Gastroesophageal sphincter (tissue), 4 donors: ENCODE measurements at regions not wholly inside any gene's neighbourhood (a gene's known extent, or its start where the extent isn't known, plus 50 kb on each side); places are given as distances from the start of the nearest gene placed in this dataset.
"Not testable (repeated sequence)": the region's sequence is repeated elsewhere in the genome, so short reads cannot be mapped to it uniquely, and the experiment has no call there.

Source experiments
- ATAC-seq: fragments of 150-250 bp; one replicate; pipeline ENCODE4 v1.9.1; 2016; ENCODE audit warnings: mild to moderate bottlenecking, moderate library complexity
- H3K27ac ChIP-seq, 4 donors: fragments of 200-600 bp; sonication (generic) in 3 of 4; 1 replicate in 3 of 4; 2 replicates in 1 of 4; pipeline ENCODE4 v1.5.1; 2016 to 2019
- H3K27me3 ChIP-seq: fragments of 200-600 bp; sonication (generic); one replicate; pipeline ENCODE4 v1.5.1; 2019
- H3K36me3 ChIP-seq, 2 donors: fragments of 200-600 bp; sonication (generic); one replicate each; pipeline ENCODE4 v1.5.1; 2019; ENCODE audit warnings: control low read depth in 1 of 2
- H3K4me1 ChIP-seq, 3 donors: fragments of 200-600 bp; sonication (generic); 1 replicate in 2 of 3; 2 replicates in 1 of 3; pipeline ENCODE4 v1.5.1; 2016 to 2019; ENCODE audit warnings: control low read depth in 2 of 3
- H3K4me3 ChIP-seq, 2 donors: fragments of 200-600 bp; sonication (generic); one replicate each; pipeline ENCODE4 v1.5.1; 2019; ENCODE audit warnings: mild to moderate bottlenecking in 1 of 2, moderate library complexity in 1 of 2
- H3K9me3 ChIP-seq, 3 donors: fragments of 200-600 bp; sonication (generic); one replicate each; pipeline ENCODE4 v1.5.1; 2017 to 2019; ENCODE audit warnings: control low read depth in 2 of 3
- EP300 ChIP-seq: sonication (generic); formaldehyde crosslinking; IDR thresholded peaks from one replicate; pipeline ENCODE4 v1.6.1; 2017; ENCODE audit warnings: antibody characterized with exemption, mild to moderate bottlenecking
- POLR2A ChIP-seq, 2 donors: fragments of 450-650 bp; IDR thresholded peaks; one replicate each; pipeline ENCODE4 v1.6.1; 2017; ENCODE audit warnings: antibody characterized with exemption in 2 of 2, mild to moderate bottlenecking in 2 of 2, moderate library complexity in 1 of 2
- POLR2AphosphoS5 ChIP-seq: sonication (generic); formaldehyde crosslinking; IDR thresholded peaks from one replicate; pipeline ENCODE4 v1.6.1; 2017; ENCODE audit warnings: antibody characterized with exemption
- WGBS, 2 donors: methylation state at CpG; one replicate each; pipeline ENCODE4 v1.1.5; 2018; ENCODE audit warnings: low coverage in 1 of 2; 5-methylcytosine and 5-hydroxymethylcytosine counted together
- TF ChIP-seq, protein P1 (sequence below), 4 experiments: fragments of 200-600 bp in 2 of 4; fragments of 450-650 bp in 2 of 4; sonication (generic) in 1 of 4; IDR thresholded peaks; one replicate each; pipeline ENCODE4 v1.5.1; 2017 to 2019; ENCODE audit warnings: antibody characterized with exemption in 4 of 4, mild to moderate bottlenecking in 2 of 4, moderate library complexity in 2 of 4

GRCh38 chr16:10325783-10326543, 59.9 kb upstream of the ATF7IP2 start:
- 61 to 63% methylated on average over 8 to 10 of the region's 10 CpGs for WGBS, 2 donors
- TF ChIP-seq EP300 (no peak), POLR2A (IDR thresholded peaks at IDR 0.05) (no peak), POLR2AphosphoS5 (no peak)
- TF ChIP-seq, protein P1, sequence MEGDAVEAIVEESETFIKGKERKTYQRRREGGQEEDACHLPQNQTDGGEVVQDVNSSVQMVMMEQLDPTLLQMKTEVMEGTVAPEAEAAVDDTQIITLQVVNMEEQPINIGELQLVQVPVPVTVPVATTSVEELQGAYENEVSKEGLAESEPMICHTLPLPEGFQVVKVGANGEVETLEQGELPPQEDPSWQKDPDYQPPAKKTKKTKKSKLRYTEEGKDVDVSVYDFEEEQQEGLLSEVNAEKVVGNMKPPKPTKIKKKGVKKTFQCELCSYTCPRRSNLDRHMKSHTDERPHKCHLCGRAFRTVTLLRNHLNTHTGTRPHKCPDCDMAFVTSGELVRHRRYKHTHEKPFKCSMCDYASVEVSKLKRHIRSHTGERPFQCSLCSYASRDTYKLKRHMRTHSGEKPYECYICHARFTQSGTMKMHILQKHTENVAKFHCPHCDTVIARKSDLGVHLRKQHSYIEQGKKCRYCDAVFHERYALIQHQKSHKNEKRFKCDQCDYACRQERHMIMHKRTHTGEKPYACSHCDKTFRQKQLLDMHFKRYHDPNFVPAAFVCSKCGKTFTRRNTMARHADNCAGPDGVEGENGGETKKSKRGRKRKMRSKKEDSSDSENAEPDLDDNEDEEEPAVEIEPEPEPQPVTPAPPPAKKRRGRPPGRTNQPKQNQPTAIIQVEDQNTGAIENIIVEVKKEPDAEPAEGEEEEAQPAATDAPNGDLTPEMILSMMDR (IDR thresholded peaks at IDR 0.05): no peak
- no peak overlapping the region for H3K4me3 ChIP-seq
- no peak overlapping the region for H3K27ac ChIP-seq
- no peaks in the 10 kb centered on the region for H3K4me1 ChIP-seq
- ATAC-seq: no peak
- no peaks in the 10 kb centered on the region for H3K27me3 ChIP-seq
- H3K9me3 ChIP-seq: no peaks in the 10 kb centered on the region
- no peaks in the 10 kb centered on the region for H3K36me3 ChIP-seq

DNA sequence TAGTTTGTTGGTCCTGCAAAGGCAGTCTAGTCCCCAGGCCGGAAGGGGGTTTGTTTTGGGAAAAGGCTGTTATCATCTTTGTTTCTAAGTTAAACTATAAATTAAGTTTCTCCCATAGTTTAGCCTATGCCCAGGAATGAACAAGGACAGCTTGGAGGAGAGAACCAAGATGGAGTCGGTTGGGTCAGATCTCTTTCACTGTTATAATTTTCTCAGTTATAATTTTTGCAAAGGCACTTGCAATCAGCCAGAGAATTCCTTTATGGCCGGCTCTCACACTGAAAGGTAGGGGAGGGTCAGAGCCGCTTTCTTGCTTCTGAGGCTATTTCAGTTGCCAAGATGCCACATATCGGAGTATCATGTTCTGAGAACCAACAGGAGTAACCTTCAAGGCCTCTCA, 59.2 kb upstream of the ATF7IP2 start:
- no peaks in the 10 kb centered on the region for H3K36me3 ChIP-seq
- H3K9me3 ChIP-seq: no peaks in the 10 kb centered on the region
- ATAC-seq: no peak
- WGBS, 2 donors: 83 to 97% methylated on average over 4 to 5 of the region's 5 CpGs
- no peaks in the 10 kb centered on the region for H3K4me1 ChIP-seq
- no peak for TF ChIP-seq EP300
- TF ChIP-seq POLR2AphosphoS5: no peak
- TF ChIP-seq POLR2A (IDR thresholded peaks at IDR 0.05): no peak
- TF ChIP-seq, protein P1 (IDR thresholded peaks at IDR 0.05): no peak
- H3K27me3 ChIP-seq: no peaks in the 10 kb centered on the region
- no peak overlapping the region for H3K27ac ChIP-seq
- H3K4me3 ChIP-seq: no peak overlapping the region

GRCh38 chr16:10328291-10328690, 57.6 kb upstream of the ATF7IP2 start:
- not testable (repeated sequence) for ATAC-seq, H3K36me3 ChIP-seq

GRCh38 chr16:10332241-10332640, 53.6 kb upstream of the ATF7IP2 start:
- Histone ChIP-seq H3K9me3 (no peaks in the 10 kb centered on the region), H3K4me1 (no peaks in the 10 kb centered on the region), H3K27me3 (no peaks in the 10 kb centered on the region), H3K27ac (no peak overlapping the region), H3K36me3 (no peaks in the 10 kb centered on the region), H3K4me3 (no peak overlapping the region)
- no peak for TF ChIP-seq POLR2AphosphoS5
- no peak for TF ChIP-seq EP300
- TF ChIP-seq POLR2A (IDR thresholded peaks at IDR 0.05): no peak
- TF ChIP-seq, protein P1 (IDR thresholded peaks at IDR 0.05): no peak
- ATAC-seq: no peak

More at GRCh38 chr16:10328291-10328690, 57.6 kb upstream of the ATF7IP2 start:
- H3K4me1 ChIP-seq, H3K4me3 ChIP-seq, H3K9me3 ChIP-seq, H3K27ac ChIP-seq, H3K27me3 ChIP-seq: not testable (repeated sequence)
- 76% methylated on average over 4 of the region's 5 CpGs; no CpG with 5 or more reads in 1 of the 2 donors for WGBS, 2 donors

- Histone ChIP-seq H3K27me3 (no peaks in the 10 kb centered on the region), H3K4me3 (no peak overlapping the region), H3K27ac (no peak overlapping the region), H3K36me3 (no peaks in the 10 kb centered on the region), H3K9me3 (no peaks in the 10 kb centered on the region), H3K4me1 (no peaks in the 10 kb centered on the region)
- WGBS, 2 donors: 84% methylated on average over 7 of the region's 7 CpGs; no CpG with 5 or more reads in 1 of the 2 donors
- TF ChIP-seq EP300 (no peak), POLR2AphosphoS5 (no peak), POLR2A (IDR thresholded peaks at IDR 0.05) (no peak)
- TF ChIP-seq, protein P1 (IDR thresholded peaks at IDR 0.05): no peak
- ATAC-seq: no peak
Measured at GRCh38 chr16:10332775-10333174, 53.1 kb upstream of the ATF7IP2 start.
